ENCODE measurements at regions not wholly inside any gene's neighbourhood (a gene's known extent, or its start where the extent isn't known, plus 50 kb on each side); places are given as distances from the start of the nearest gene placed in this dataset.

DNA sequence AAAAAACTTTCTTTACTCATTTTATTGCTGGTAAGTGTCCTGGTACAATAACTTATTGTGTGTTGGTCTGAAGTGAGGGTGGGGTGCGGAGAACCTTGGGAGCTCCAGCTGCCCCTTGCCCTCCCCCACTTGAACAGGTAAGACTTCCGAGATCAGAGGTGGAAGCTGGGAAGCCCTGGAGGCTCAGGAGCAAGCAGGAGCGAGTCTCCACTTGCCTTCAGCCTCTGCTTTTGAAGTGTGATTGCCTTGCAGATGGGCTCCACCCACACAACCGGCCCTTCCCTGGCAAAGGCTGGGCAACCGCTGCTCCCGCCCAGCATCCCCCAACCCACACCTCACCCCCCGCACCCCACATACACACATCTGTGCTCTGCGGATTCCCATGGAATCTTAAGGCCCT lies 179.6 kb downstream of the TFAP2C start:
- Mint-ChIP-seq H3K4me3 (no peak overlapping the region), H3K9me3 (no peaks in the 10 kb centered on the region), H3K27me3 (peaks cover 24% of the 10 kb centered on the region), H3K4me1 (no peaks in the 10 kb centered on the region), H3K27ac (no peak overlapping the region), H3K36me3 (ENCODE audit: low read depth) (no peaks in the 10 kb centered on the region)
- no peak for ATAC-seq
- no peak for DNase-seq

DNA sequence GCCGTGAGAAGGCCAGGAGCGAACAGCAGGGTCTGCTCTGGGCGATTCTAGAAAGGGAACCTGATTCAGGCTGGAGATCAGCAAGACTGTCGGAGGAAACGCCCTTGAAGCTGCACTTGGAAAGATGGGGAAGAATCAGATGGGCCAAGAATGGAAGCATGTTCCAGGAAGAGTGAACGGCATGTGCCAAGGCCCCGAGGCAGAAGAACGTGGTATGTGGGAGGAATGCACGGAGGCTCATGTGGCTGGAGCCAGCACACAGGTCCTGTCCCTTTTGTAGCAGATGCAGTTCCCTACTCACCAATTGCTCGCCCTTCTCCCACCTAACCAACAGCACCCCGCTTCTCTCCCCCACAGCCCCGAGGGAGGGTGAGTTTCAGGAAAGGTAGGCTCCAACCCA lies 180.6 kb downstream of the TFAP2C start:
- no peak overlapping the region for H3K4me3 Mint-ChIP-seq
- H3K27me3 Mint-ChIP-seq: peaks cover 24% of the 10 kb centered on the region
- DNase-seq (no peak), ATAC-seq (no peak)
- H3K36me3 Mint-ChIP-seq (ENCODE audit: low read depth): no peaks in the 10 kb centered on the region
- no peaks in the 10 kb centered on the region for H3K9me3 Mint-ChIP-seq
- no peak overlapping the region for H3K27ac Mint-ChIP-seq
- no peaks in the 10 kb centered on the region for H3K4me1 Mint-ChIP-seq

DNA sequence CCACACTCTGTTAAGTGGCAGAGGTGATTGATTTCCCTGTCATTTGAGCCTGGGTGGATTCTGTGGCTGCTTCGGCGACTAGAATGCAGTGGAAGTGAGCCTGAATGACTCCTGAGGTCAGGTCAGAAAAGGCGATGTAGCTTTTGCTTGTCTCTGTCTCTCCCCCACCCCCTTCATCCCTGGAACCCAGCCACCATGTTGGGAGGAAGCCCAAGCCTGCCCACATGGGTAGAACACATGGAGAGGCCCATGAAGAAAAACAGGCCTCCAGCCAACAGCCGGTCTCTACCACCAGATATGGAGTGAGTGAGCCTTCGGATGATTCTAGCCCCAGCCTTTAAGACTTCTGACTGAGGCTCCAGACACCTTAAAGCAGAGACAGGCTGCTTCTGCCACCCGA lies 181.0 kb downstream of the TFAP2C start:
- DNase-seq (no peak), ATAC-seq (no peak)
- H3K36me3 Mint-ChIP-seq (ENCODE audit: low read depth): no peaks in the 10 kb centered on the region
- no peak overlapping the region for H3K27ac Mint-ChIP-seq
- H3K9me3 Mint-ChIP-seq: no peaks in the 10 kb centered on the region
- H3K27me3 Mint-ChIP-seq: peaks cover 24% of the 10 kb centered on the region
- H3K4me3 Mint-ChIP-seq: no peak overlapping the region
- H3K4me1 Mint-ChIP-seq: no peaks in the 10 kb centered on the region

DNA sequence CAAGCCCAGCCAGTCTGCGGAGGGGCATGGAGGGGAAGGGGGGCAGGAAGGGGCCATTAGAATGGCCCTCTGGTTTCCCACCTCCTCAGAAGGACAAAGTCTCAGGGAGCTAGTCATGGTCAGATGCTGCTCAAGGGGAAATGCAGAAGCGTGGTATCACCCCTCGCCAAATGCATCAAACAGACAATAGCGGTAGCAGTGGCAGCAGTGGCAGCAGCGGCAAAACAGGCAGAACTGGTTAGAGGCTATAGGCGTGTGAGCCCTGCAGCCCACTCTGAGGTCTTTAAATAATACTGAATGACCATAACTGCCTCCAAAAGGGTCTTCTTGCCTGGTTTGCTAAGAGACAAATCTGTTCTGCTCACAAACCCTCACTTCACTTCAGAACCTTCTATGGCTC lies 186.7 kb downstream of the TFAP2C start:
- no peak for ATAC-seq
- Mint-ChIP-seq H3K36me3 (ENCODE audit: low read depth) (no peaks in the 10 kb centered on the region), H3K4me1 (no peaks in the 10 kb centered on the region), H3K9me3 (peaks cover 4% of the 10 kb centered on the region), H3K27me3 (peaks cover 5% of the 10 kb centered on the region), H3K27ac (no peak overlapping the region), H3K4me3 (no peak overlapping the region)
- no peak for DNase-seq

DNA sequence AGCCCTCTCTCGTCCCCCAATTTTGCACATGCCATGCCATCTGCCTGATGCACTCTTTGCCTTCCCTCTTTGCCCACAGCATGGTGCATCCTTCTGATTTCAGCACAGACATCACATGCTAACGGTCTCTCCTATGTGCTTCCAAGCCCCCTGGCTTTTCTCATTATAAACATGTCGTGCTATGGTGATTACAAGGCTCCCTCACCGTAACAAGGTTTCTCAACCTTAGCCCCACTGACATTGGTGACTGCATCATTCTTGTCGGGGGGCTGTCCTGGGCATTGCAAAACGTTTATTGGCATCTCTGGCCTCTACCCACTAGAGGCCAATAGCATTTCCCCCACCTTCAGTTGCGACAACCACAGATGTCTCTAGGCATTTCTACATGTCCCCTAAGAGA lies 187.2 kb downstream of the TFAP2C start:
- Mint-ChIP-seq H3K27ac (no peak overlapping the region), H3K36me3 (ENCODE audit: low read depth) (no peaks in the 10 kb centered on the region), H3K4me1 (no peaks in the 10 kb centered on the region), H3K27me3 (peaks cover 2% of the 10 kb centered on the region), H3K9me3 (peaks cover 4% of the 10 kb centered on the region), H3K4me3 (no peak overlapping the region)
- ATAC-seq (no peak), DNase-seq (no peak)

DNA sequence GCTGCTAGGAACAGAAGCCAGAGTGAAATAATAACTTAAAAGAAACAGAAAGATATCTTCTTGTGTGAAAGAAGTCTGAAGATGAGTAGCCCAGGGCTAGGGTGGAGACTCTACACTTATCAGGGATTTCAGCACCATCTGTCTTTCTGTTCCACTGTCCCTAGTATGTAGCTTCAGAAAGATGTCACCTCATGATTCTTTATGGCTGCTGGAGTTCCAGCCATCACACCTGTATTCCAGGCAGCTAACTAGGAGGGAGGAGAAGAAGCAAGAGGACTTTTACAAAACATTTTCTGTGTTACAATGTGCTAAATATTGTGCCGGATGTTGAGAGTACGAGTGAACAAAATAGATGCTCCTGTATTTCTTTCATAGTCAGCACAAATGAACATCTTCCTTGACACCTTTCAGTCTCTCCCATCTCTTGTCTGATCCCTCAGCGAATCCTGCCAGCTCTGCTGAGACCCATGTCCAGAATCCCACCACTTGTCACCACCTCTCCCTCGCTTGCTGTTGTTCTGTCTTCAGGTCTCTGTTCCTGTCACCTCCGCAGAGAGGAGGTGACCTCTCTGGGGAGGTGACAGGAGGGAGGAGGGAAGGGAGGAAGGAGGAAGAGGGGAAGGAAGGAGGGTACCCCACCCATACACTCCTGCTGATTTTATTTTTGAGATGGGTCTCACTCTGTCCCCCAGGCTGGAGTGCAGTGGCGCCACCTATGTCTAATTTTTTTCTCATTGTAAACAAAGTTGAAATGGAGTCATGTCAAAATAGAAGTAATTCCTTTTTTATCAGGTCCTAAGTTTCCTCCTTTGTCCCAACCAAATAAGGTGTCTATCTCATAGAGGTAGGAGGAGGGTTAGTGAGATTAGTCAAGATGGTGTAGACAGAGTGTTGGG lies 188.9 kb downstream of the TFAP2C start:
- Mint-ChIP-seq H3K27me3 (peaks cover 1% of the 10 kb centered on the region), H3K36me3 (ENCODE audit: low read depth) (no peaks in the 10 kb centered on the region), H3K27ac (no peak overlapping the region), H3K9me3 (peaks cover 4% of the 10 kb centered on the region), H3K4me1 (no peaks in the 10 kb centered on the region), H3K4me3 (no peak overlapping the region)
- ATAC-seq: no peak
- no peak for DNase-seq

DNA sequence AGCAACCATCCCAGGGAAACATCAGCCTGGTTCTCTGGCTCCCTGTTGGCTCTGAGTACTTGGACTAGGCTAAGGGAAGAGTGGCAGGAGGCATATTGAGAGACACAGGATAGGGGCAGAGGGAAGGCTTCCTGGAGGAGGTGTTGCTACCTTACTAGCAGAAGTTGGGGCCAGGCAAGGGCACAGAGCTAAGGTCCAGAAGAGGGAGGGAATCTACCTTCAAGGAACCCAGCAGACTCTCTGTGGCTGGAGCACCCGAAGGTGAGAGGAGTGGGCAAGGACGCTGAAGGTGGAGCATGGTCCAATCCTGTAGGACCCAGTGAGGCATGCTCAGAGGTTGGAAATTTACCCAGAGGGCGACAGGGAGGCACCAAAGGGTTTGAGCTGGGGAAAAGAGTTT lies 191.9 kb downstream of the TFAP2C start:
- no peak for ATAC-seq
- Mint-ChIP-seq H3K4me3 (no peak overlapping the region), H3K27ac (no peak overlapping the region), H3K27me3 (peaks cover 1% of the 10 kb centered on the region), H3K4me1 (no peaks in the 10 kb centered on the region), H3K9me3 (peaks cover 8% of the 10 kb centered on the region), H3K36me3 (ENCODE audit: low read depth) (no peaks in the 10 kb centered on the region)
- DNase-seq: no peak

DNA sequence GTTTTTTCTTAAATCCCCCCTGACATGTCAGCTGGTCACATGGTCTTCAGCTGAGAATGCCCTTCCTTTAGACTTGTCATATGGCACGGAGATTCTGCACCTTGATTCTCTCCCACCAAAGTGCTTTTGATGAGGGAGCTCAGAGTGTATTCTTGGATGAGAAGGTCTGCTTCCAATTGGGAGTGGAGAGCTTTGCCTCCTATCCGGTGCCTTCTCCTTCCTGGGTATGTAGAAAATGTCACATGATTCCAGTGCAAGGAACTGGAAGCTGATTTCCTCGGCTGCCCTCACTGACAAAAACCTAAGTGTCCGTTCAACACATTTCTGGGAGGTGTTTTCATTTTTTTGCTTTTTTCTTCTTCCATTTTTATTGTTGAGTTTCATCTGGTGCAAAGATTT lies 197.2 kb downstream of the TFAP2C start:
- Mint-ChIP-seq H3K4me1 (no peaks in the 10 kb centered on the region), H3K27me3 (peaks cover 18% of the 10 kb centered on the region), H3K36me3 (ENCODE audit: low read depth) (no peaks in the 10 kb centered on the region), H3K4me3 (no peak overlapping the region), H3K27ac (no peak overlapping the region), H3K9me3 (peaks cover 4% of the 10 kb centered on the region)
- no peak for ATAC-seq
- DNase-seq: no peak

DNA sequence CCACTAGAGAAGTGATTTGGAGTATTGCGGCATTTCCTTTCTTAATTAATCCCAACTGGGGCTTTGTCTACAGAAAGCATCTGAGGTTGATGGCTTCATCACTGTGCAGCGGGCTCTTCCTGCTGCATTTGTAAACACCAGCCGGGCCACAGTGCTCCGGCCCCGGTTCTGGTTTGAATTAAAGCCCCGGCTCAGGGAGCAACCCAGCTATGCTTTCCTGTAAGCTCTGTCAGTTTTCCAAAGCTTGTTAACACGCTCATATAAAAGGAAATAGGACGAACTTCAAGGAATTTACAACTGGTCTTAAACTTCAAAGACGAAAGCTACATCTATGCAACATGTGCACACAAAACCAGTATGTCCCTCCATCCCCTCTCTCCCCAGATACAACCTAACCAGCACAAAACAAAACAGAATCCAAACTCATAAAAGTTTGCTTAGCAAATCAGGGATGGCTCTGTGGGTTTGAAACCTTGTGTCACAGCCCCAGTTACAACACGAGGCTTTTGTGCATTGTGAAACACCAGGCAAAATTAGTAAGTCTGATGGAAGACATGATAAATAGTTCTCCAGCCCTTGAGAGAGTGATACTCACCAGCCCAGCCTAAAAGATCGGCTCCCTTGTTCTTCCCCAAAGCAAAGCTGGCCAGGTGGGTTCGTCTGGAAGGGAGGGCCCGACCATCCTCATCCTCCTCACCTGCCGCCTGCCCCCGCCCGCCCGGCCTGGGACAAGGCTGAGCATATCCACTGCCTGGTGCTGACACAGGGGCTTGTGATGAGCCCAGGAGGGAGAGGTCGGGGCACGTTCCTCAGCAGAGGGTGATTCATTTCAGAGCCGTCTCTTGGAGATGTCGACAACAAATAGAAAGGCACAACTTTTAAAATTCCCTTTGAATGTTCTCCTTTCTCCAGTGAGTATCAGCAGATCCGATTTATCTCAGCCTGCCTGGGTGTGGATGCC lies 197.9 kb downstream of the TFAP2C start:
- no peak for DNase-seq
- Mint-ChIP-seq H3K27me3 (peaks cover 21% of the 10 kb centered on the region), H3K9me3 (peaks cover 4% of the 10 kb centered on the region), H3K27ac (no peak overlapping the region), H3K36me3 (ENCODE audit: low read depth) (no peaks in the 10 kb centered on the region), H3K4me3 (no peak overlapping the region), H3K4me1 (no peaks in the 10 kb centered on the region)
- ATAC-seq: no peak

DNA sequence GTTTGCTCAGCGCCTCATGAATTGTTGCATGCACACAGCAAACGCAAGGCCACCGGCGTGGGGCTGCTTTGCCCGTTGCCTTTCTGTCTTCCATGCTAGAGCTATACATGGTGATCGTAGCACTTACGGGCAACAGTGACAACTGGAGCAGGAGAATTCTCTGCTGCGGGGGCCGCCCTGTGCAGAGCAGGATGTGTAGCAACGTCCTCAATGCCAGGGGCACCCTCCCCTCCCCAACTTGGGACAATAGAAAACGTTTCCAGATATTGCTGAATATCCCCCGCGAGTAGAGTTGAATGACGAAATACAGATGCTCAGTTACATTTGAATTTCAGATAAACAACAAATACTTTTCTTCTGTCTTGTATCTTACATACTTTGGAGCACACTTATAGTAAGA lies 198.7 kb downstream of the TFAP2C start:
- DNase-seq: no peak
- H3K27me3 Mint-ChIP-seq: peaks cover 22% of the 10 kb centered on the region
- peaks cover 4% of the 10 kb centered on the region for H3K9me3 Mint-ChIP-seq

DNA sequence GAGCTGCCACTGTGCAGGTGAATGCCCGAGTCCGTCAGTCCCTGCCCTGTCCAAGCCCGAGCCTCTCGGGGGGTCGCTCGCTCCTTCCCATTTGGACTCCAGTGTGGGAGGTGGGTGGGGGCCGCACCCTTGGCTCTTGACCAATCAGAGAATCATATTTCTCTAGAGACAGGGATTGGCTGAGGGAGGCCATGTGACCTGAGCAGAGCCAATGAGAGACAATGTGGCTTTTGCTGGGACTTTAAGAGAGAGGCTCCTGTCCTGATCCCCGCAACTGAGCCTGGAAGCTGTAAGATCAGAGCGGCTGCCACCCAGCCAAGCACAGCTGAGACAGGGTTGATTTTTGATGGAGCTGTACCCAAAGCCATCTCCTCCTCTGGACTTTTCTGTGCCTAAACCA lies 199.3 kb downstream of the TFAP2C start:
- no peak for DNase-seq
- Mint-ChIP-seq H3K4me3 (no peak overlapping the region), H3K27ac (no peak overlapping the region), H3K36me3 (ENCODE audit: low read depth) (no peaks in the 10 kb centered on the region), H3K27me3 (peaks cover 22% of the 10 kb centered on the region), H3K4me1 (no peaks in the 10 kb centered on the region), H3K9me3 (peaks cover 4% of the 10 kb centered on the region)
- ATAC-seq: no peak

More for the DNA sequence above, 198.7 kb downstream of the TFAP2C start:
- Mint-ChIP-seq H3K27ac (no peak overlapping the region), H3K4me1 (no peaks in the 10 kb centered on the region), H3K36me3 (ENCODE audit: low read depth) (no peaks in the 10 kb centered on the region), H3K4me3 (no peak overlapping the region)
- no peak for ATAC-seq

DNA sequence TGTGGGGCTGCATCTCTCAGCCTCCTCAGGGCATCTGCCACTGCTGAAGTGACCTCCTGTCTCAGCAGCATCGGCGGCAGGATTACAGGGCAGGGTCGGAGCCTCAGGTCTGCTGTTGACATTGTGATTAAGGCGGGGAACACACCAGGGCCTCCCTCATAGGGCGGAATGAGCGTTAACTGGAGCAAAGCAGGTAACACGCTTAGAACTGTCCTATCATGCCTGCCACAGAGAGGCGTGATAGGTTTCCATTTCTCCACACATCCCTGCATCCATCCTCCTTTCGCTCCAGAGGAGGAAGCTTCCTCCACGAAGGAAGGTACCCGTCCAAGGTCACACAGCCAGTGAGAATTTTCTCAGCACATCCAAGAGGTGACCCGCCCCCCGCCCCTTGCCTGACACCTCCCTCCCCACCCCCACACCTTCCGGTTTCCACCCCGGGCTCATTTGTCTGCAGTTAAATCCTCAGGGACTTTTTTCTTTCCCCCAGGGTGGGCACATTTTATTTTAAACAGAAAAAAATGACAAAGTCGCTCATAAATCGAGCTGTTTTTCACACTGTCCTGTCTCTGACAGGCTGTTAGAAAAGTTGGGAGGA lies 200.8 kb downstream of the TFAP2C start:
- H3K27ac Mint-ChIP-seq: no peak overlapping the region
- H3K4me1 Mint-ChIP-seq: no peaks in the 10 kb centered on the region
- ATAC-seq (no peak), DNase-seq (no peak)
- H3K4me3 Mint-ChIP-seq: no peak overlapping the region
- H3K36me3 Mint-ChIP-seq (ENCODE audit: low read depth): no peaks in the 10 kb centered on the region
- peaks cover 22% of the 10 kb centered on the region for H3K27me3 Mint-ChIP-seq
- no peaks in the 10 kb centered on the region for H3K9me3 Mint-ChIP-seq

DNA sequence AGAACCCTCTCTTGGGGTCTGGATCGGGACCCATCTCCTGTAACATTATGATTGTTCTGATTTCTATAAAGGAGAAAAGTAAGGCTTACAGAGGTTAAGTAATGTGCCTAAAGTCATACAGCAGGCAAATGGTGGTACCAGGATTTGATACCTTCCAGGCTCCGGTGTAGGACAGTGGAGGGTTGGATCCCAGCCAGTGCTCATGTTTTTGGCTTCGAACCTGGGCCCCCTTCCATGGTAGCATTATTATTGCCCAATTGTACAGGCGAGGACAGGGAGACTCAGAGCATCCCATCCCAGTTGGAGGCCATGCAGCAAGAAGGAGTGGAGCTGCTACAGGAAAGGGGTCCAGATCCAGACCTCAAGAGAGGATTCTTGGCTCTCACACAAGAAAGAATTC lies 202.7 kb downstream of the TFAP2C start:
- Mint-ChIP-seq H3K4me1 (no peaks in the 10 kb centered on the region), H3K36me3 (ENCODE audit: low read depth) (no peaks in the 10 kb centered on the region), H3K4me3 (no peak overlapping the region), H3K27ac (no peak overlapping the region), H3K9me3 (no peaks in the 10 kb centered on the region), H3K27me3 (peaks cover 17% of the 10 kb centered on the region)
- DNase-seq (no peak), ATAC-seq (no peak)

DNA sequence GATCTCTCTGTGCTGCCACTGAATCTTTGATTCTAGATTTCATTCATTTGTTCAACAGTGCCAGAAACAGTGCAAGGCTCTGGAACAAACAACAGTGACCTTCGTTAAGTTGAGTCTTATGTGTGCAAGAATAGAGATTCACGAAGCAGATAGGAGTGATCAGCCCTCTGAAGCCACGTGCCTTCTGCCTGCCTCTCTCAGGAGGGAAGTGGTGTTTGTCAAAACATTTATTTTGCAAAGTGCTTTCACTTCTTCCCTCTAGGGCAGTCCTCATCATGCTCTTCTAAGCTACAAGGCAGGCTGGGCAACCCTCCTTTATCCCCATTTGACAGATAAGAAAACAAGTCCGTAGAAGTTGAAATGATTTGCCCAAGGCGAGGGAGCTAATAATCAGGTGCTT lies 204.3 kb downstream of the TFAP2C start:
- ATAC-seq: no peak
- Mint-ChIP-seq H3K36me3 (ENCODE audit: low read depth) (no peaks in the 10 kb centered on the region), H3K4me3 (no peak overlapping the region), H3K27ac (no peak overlapping the region), H3K9me3 (no peaks in the 10 kb centered on the region), H3K27me3 (peaks cover 16% of the 10 kb centered on the region), H3K4me1 (no peaks in the 10 kb centered on the region)
- no peak for DNase-seq

Measured in activated naive CD8-positive, alpha-beta T cell treated with anti-CD3 and anti-CD28 coated beads, Interleukin-2, amount 50 U/mL, for 24 hours (primary cell).